ENCODE measurements at regions not wholly inside any gene's neighbourhood (a gene's known extent, or its start where the extent isn't known, plus 50 kb on each side); places are given as distances from the start of the nearest gene placed in this dataset.

DNA sequence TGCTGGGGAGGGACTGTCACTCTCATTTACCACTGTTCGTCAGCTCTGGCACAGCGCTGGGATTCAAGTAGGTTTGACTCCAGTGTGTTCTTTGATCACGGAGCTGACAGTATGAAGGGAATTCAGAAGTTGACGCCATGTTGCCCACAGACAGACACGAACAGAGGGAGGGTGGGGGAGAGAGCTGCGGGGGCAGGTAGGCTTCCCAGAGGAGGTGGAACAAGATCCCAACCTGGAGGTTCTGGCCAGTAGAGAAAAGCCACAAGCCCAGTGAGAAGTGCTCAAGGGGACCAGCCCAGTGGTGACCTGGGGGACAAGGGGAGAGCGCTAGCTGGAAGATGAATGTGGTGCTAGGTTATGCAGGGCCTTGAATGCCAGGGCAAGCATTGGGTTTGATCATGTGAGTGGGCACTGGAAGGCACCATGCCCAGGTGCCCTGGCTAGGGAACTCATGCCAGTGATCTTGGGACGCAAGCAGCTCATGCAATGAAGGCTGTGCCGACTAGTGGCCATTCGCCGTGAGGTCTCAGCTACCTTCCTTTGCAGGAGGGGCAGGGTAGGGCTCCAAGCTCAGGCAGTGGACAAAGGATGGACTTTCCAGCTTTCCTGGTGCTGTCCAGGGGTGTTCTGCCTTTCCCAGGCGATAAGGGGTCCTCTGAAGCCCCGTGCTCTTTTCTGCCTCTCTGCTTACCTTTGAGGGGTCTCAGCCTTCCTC, 50.4 kb upstream of the APCDD1L start:
- Histone ChIP-seq H2BK12ac (ENCODE audit: low read depth, low read length) (no peak overlapping the region), H3K23me2 (ENCODE audit: low read depth, low read length) (no peaks in the 10 kb centered on the region), H4K20me1 (replicated peaks in 1 of 2; ENCODE audit: control insufficient read depth in 1 of 2, insufficient read depth in 2 of 2, low read length in 2 of 2) (no peaks in the 10 kb centered on the region), H4K91ac (replicated peaks; ENCODE audit: insufficient read length, low read length) (no peak overlapping the region), H3K23ac (ENCODE audit: insufficient read length) (no peak overlapping the region), H2BK5ac (ENCODE audit: low read depth, low read length) (no peak overlapping the region), H3K36me3 (ENCODE audit: control insufficient read depth in 2 of 4, insufficient read depth in 4 of 4, low read length in 3 of 4) (no peaks in the 10 kb centered on the region), H3K79me1 (ENCODE audit: low read depth, low read length) (no peaks in the 10 kb centered on the region), H3K18ac (ENCODE audit: extremely low read depth, low read length) (no peak overlapping the region), H3K4me3 (ENCODE audit: extremely low read depth in 1 of 4, insufficient read depth in 2 of 4, low read depth in 3 of 4, low read length in 4 of 4) (no peak overlapping the region), H3K14ac (ENCODE audit: insufficient read length) (no peak overlapping the region), H3K9me3 (ENCODE audit: insufficient read depth in 2 of 2, low read depth in 1 of 2, low read length in 1 of 2) (no peaks in the 10 kb centered on the region), H2AK5ac (ENCODE audit: low read depth, low read length) (no peak overlapping the region), H2BK20ac (ENCODE audit: low read length) (no peak overlapping the region), H4K8ac (ENCODE audit: extremely low read depth, insufficient read depth, low read length) (no peak overlapping the region), H3K4me2 (ENCODE audit: insufficient read depth in 1 of 2, low read depth in 2 of 2, low read length in 2 of 2) (no peak overlapping the region), H3K4me1 (replicated peaks in 1 of 4; ENCODE audit: control insufficient read depth in 3 of 4, insufficient read depth in 4 of 4, low read length in 3 of 4) (no peaks in the 10 kb centered on the region; a peak in 2 of 7 replicates), H3K9ac (replicated peaks in 1 of 4; ENCODE audit: extremely low read depth in 1 of 4, low read depth in 3 of 4, low read length in 3 of 4) (no peak overlapping the region), H2BK120ac (replicated peaks; ENCODE audit: low read depth, low read length) (no peak overlapping the region), H4K5ac (ENCODE audit: insufficient read length, low read depth, low read length) (no peak overlapping the region), H2AFZ (ENCODE audit: low read length) (no peak overlapping the region), H3K79me2 (ENCODE audit: control insufficient read depth in 1 of 2, insufficient read depth in 2 of 2, low read length in 2 of 2) (no peaks in the 10 kb centered on the region), H3K27me3 (replicated peaks in 1 of 4; ENCODE audit: control insufficient read depth in 3 of 4, extremely low read depth in 1 of 4, insufficient read depth in 3 of 4, low read length in 3 of 4) (no peaks in the 10 kb centered on the region; a peak in 3 of 7 replicates), H3K4ac (replicated peaks; ENCODE audit: insufficient read length, low read depth, low read length) (no peak overlapping the region), H3K56ac (replicated peaks; ENCODE audit: insufficient read length, low read depth, low read length) (no peak overlapping the region), H3K27ac (ENCODE audit: low read depth, low read length) (no peak overlapping the region), H2BK15ac (ENCODE audit: low read length) (no peak overlapping the region)
- no peak for DNase-seq (ENCODE audit: low read depth in 1 of 2, low spot score in 2 of 2)
- no peak for TF ChIP-seq NRF1 (IDR thresholded peaks at IDR 0.05; ENCODE audit: low read depth, low read length)
- TF ChIP-seq POLR2A (IDR thresholded peaks at IDR 0.05; ENCODE audit: control extremely low read depth in 1 of 2, low read depth in 2 of 2, low read length in 2 of 2), result no peak
- no peak for TF ChIP-seq POLR2AphosphoS5 (IDR thresholded peaks at IDR 0.05; ENCODE audit: low read depth, low read length)
- no peak for TF ChIP-seq CHD1 (IDR thresholded peaks at IDR 0.05; ENCODE audit: low read depth, low read length)
- TF ChIP-seq CBX8 (IDR thresholded peaks at IDR 0.05; ENCODE audit: borderline replicate concordance, low read depth, low read length), result no peak
- TF ChIP-seq EZH2 (IDR thresholded peaks at IDR 0.05; ENCODE audit: low read depth, low read length, severe bottlenecking), result no peak
- TF ChIP-seq MAFK (IDR thresholded peaks at IDR 0.05; ENCODE audit: low read depth, low read length), result no peak
- WGBS, 2 experiments (ENCODE audit: extremely low coverage in 1 of 2, insufficient coverage in 1 of 2, insufficient read length in 1 of 2, insufficient replicate concordance in 2 of 2, low coverage in 1 of 2, low lambda C conversion rate in 2 of 2, missing lambda C conversion rate in 1 of 2), result 94% methylated on average over 12 of the region's 13 CpGs; no CpG with 5 or more reads in 1 of the 2 experiments
- FAIRE-seq, result no peak
- ChIA-PET CTCF (ENCODE audit: partially characterized antibody) (interaction anchor here (0.6 kb wide), 1 partner anchor 340 kb away, joined by 3 read pairs; no protein-coding TSS in a partner anchor), POLR2A (ENCODE audit: partially characterized antibody) (no interaction called here)

Measured in H1 (cell line).